ENCODE measurements at regions not wholly inside any gene's neighbourhood (a gene's known extent, or its start where the extent isn't known, plus 50 kb on each side); places are given as distances from the start of the nearest gene placed in this dataset.

- TF ChIP-seq POLR2A (IDR thresholded peaks at IDR 0.05) (no peak), CTCF (IDR thresholded peaks at IDR 0.05) (no peak)
Measured at GRCh38 chr5:57417971-57418370, 64.6 kb downstream of the ACTBL2 start.
